HG03439 (cell line): ENCODE measurements at regions not wholly inside any gene's neighbourhood (a gene's known extent, or its start where the extent isn't known, plus 50 kb on each side); places are given as distances from the start of the nearest gene placed in this dataset.

ENCODE experiments used
- ATAC-seq: cut with Tn5 transposase; IDR thresholded peaks from one replicate; pipeline ENCODE4 v1.9.1; 2021; ENCODE audit warnings: mild to moderate bottlenecking, moderate library complexity; ENCODE audit not compliant: unreplicated experiment

DNA sequence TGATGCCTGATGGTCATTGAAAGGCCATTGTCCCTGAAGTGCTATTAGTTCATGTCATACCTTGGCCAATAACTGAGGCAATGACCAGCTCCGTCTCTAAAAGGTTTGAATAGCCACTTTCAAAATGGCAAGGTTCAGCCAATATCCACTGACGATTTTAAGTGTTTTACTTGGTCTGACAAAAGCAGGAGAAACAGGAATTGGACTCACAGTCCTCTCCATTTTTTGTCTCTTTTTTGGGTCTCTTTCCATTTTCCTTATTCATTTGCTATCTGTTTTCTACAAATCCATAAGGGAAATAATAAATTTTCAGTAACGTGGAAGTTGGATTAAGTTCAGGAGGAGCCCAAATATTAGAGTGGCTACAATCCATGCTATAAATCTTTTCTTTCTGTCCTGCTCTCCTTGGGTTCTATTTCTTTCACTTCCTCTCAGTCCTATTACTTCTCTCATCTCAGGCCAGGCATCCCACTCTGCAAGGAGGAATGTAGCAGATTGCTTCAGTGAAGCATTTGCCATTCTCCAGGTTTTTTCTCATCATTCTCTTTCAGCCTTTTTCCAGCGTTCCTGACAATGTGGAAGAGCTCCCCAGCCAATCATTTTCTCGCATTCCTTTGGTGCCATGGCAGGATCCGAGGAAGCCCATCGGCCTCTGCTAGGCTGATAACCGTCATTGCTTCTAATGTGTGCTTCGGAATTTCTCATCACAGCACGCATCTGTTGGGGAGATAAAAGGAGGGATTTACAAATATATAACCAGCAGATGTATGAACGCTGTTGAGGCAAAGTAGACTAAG is 414.5 kb downstream of the ADGRL2 start:
- ATAC-seq, result no peak

DNA sequence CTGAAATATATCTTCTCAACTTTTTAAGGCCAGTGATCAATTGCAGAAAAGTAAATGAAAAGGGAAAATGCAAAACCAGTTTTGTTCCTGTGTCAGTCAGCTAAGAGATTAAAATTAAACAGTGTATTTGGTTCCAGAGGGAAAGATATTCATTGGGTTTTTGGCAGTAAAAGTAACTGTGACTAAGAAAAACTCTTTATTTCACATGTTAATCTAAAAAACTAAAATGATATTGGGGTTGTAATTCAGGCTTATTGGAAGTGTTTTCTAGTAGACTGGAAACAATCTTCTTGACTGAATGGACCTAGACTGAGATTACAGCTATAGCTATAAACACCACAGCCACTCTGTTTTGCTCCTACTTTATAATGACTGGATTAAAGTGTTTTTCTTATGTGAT is 413.9 kb downstream of the ADGRL2 start:
- no peak for ATAC-seq

DNA sequence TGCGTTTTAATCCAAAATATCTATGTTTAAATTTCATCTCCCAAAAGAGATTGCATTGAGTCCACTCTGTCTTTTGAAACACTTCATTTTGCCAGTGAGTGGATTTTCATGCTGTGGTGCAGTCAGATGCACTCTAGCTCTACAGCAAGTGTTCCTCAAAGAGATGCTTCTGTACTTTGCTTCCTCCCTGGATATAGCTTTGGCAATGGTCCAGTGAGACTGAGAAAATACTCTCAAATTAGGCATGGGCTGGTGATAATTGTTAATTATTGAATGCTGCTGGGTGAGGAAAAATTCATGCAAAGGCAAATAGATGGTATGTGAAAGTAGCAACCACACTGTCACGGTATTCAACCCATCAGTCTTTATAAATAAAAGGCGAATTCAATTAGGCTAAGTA is 396.9 kb downstream of the ADGRL2 start:
- ATAC-seq, result no peak

DNA sequence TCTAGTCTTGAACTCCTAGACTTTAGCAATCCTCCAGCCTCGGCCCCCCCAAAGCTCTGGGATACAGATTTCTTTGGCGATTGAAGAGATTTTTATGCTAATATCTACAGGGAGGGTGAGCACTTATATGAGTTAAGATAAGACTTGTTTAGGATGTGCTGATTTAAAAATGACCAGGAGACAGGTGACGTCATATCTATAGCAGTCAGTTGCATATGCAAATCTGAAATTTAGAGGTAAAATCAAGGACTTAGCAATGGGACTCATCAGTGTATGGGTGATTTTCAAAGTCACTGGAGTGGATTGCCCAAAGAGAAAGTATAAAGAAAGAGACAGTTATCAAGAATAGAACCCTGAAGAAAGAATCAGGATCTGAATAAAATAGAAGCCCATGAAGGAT is 394.5 kb downstream of the ADGRL2 start:
- no peak for ATAC-seq

DNA sequence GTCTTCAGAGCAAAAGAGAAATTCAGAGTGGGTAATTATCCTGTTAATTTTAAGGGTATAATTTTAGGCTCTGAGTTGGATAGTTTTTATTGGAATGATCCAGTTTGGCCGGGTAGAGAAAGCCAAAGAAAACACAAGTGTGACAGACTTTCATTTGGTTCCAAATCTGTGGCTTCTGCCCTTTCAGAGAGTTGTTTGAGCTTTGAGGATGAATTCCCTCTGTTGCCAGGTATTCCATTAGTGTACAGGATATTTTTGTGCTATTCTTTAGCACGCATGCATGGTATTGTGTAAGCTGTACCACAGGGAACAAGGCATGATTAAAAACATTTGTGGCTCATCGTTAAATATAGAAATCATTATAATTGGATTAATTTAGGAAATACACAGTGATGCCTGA is 384.4 kb downstream of the ADGRL2 start:
- ATAC-seq, result no peak

DNA sequence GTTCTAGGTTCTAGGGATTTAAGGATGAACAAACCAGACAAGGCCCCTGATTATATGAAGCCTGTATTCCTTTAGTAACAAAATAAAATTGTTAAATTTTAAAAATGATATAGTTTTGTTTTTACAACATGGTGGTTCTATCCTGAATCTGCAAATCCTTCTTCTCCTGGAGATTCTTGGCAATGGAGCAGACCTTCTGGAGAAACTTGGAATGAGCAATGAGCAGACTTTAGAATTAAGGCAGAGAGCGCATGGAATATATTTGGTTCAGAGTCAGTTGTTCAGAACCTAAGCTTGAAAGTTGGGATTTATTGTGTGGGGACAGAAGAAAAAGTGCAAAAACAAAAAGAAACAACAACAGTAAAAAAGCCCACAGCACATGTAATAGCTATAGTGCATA is 381.1 kb downstream of the ADGRL2 start:
- ATAC-seq, result no peak

DNA sequence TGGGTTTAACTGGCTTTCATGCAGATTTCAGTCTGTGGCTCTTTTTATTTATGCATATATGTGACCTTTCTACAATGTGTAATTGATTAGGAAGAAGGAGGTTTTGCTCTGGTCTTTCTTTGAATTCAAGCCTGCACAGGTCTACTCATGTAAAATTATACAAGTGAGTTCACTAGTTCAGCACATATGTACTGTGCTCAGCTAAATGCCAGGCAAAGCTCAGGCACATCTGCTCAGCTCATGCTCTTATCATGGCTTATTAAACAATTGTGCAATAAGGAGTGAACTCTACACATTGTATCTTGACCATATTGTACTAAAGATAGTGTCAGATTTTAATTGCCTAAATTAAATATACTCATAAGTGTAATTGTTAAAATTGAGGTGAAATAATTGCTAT is 378.4 kb downstream of the ADGRL2 start:
- no peak for ATAC-seq

DNA sequence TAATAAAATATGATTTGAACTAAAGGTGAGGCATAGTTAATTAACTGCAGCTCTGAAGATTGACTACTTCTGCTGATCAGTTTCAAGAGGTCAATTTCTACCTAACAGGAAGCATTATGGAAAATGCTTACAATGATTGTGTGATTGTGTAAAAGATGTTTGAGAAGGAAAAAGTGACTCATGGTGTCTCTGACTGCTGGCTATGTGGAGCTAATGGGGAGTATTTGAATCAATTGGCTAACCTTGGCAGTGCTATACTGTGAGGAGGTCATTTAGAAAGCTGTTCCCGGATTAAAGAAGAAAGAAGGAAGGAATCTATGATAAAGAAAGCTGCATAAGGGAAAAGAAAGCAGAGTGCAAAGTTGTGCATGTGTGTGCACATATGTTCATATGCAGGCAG is 376.5 kb downstream of the ADGRL2 start:
- ATAC-seq, result no peak

DNA sequence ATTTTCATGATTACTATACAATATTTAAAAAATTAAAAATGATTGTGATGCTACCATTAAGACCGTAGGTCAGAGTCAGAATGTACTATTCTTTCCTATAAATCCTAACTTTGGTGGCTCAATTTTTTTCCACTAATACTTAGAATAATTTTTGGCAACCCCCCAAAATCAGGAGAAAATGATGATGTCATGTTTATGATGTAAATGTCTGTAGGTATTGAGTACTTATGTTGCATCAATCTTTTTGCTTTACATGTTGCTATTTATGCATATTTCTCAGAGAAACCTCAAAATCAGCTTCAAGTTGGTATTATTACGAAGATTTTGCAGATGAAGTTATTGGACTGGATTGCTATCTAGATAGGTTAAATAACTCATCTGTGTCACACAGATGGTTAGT is 371.2 kb downstream of the ADGRL2 start:
- ATAC-seq, result no peak

DNA sequence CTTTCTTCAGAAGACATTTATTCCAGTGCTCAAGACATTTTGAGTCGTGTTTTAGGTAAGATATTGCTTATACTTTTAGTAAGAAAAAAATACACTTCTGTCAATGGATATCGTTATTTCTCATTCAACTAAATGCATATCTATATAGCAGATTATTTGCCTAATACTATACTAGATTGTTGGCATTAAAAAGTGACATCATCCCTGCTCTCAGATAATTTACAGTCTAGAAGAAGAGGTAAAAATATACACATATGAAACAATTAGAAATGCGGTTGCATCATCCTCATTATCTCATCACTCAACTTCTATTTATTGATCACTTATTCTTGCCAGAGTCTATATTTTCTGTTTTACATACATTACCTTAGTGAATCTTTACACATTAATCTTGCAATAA is 367.7 kb downstream of the ADGRL2 start:
- no peak for ATAC-seq

DNA sequence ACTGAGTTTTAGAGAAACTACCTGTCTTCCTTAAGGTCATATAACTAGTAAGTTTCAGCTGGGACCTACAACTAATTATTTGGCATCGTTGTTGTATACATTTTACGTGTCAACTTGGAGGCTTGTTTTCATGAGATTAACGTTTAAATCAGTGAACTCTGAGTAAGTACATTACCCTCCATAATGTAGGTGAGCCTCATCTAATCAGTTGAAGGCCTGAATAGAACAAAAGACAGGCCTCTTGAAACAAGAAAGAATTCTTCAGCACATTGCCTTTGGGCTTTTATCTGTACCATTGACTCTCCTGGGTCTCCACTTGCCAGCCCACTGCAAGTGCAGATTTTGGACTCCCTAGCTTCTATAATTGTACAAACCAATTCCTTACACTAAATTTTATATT is 364.6 kb downstream of the ADGRL2 start:
- no peak for ATAC-seq

DNA sequence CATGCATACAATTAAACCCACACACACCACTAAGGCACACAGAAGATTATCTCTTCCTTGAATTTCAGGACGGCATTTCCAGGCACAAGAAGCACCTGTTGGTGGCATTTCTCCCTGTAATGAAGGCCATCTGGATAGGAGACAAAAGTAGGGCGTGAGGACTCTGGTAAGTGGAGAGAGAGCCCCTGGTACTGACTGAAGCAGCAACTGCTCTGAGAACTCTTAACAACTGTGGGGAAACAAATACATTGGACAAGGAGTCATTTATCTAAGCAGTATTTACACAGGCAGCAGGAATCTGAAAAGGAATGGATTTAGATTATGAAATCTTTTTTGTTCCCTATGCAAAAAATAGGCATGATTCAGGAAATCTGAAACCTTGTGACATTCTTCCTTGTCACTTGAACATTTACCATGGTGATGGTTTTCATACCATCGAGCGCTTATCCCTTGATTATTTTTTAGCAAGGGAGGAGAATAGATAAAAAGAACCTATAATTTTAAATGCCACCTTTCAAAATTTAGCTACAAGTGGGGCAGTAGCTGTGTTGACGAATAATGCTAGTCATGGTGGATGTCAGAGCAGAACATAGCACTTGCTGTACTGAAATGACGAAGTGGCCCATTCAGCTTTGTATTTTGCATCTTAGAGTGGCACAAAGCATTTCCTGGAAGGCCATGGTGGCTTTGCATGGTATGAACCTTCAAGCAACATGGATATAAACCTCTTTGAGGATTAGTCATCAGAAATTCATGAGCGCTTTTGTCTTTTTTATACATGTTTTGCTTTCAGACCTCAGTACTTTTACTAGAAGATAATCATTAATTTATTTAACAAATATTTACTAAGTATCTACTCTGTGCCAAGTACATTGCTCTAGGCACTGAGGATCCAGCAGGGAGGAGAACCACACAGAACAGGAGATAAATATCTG is 362.0 kb downstream of the ADGRL2 start:
- ATAC-seq, result no peak

DNA sequence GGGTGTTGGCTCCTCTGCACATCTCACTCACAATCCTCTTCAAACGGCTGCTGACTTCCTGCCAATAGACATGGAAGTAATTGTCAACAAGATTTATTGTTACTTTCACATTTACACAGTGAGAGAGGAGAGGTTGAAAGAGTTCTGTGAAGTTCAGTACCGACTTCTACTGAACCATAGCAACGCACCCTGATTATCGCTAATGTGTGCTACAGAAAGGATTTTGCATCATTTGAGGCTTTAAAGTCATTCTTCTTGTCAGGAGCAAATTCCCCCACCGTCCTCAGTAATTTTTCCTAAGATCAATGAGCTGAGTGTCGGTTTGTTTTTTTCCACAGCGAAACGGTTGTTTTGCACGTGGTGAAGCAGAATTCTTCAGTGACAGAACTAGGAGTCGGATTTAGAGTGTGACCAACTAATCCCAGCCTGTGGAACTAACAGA is 361.0 kb downstream of the ADGRL2 start:
- ATAC-seq, result no peak

DNA sequence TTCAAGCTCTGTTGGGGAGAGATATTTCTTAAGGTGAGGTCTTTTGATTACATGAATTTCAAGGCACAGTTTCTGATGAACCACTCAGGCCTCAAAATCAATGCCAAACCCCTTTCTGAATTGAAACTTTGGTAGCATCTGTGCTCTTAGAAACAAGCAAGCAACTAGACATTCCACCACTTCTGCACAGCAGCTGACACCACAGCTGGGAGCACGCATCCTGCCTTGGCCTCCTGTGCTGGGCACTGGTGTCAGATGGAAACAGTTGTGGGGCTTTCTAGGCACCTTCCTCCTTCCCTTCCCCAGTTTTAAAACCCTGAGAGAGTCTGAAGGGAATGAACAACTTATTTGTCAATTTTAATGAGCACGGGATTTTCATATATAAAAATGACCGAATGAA is 360.2 kb downstream of the ADGRL2 start:
- no peak for ATAC-seq

DNA sequence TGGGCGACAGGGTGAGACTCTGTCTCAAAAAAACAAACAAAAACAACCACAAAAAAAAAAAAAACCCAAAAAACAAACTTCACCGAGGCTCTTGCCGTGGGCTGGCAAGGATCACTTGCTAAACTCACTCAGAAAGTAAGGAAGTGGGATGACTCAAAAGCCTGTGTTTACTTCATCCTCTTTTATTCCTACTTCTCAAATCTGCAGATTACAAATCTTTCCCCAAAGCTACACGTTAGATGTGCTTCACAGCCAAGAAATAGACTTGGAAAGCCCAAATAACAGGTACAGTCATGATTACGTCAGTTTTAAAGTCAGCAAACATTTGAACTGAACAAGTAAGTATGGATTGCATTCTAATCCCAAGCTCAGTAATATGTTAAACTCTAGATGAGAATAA is 359.3 kb downstream of the ADGRL2 start:
- ATAC-seq, result no peak

DNA sequence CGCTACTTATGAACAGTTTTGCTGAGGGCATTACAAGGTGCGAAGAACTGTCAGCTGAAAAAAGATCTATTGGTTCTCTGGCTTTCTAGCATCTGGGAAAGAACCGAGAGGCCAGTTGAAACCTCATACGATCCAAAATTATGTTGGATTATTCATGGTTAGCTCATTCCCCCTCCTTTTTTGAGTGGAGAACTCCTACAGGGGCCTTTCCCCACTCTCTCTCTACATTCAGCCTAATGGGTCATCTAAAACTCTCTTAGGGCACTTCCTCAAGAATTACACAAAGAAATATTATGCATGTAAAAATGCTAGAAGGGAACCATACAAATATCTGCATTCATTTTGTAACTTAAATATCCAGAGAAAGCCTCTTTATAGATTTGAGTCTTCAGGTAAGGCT is 358.2 kb downstream of the ADGRL2 start:
- no peak for ATAC-seq

DNA sequence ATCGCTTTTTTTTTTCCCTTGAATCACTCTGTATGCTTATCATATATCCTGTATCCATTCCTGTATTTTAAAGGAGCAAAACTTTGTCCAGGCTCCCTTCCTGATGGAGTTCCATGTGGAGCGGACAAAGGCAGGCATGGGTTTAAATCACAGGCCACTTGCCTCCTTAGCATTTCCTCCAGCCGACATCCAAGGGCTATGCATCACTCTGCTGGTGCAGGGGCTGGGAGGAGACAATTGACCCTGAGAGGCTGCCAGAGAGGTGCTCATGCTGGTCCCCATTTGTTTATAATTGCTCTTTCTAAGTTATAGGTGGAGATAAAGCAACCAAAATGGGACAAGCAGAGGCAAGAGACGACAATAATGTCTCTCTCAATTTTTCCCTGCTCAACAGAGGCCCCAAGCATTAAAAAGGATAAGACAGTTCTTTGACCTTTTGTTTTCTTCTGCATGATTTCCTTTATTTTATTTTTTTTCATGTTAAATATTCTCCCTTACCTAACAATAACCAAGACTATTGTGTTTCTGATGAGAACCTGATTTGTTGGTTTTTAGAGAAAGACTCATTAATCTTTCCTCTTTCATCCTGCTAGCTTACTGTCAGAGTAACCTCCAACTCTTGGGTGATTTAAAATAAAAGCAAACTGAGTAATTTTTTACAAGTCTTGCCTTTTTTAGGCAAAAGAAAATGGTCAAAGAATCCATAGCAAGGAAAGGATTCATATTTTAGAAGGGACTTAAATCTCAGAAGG is 353.7 kb downstream of the ADGRL2 start:
- ATAC-seq, result no peak

DNA sequence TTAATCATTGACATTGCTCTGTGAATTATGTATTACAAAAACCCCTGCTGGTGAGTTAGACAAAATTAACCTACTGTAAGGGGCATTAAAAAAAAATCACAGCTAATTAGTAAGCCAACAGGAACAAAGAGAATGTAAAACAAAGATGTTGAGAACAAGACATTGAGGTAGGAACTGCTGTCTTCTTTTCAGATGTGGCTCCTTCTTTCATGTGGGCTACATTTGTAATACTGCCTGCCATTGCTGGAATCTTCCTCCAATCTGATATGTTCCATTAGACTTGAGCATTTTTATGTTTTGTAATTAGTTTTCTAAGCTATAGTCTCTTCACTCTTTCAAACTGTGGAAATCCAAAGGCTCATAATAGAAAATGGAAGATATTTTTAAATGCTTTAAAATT is 353.0 kb downstream of the ADGRL2 start:
- ATAC-seq, result no peak

DNA sequence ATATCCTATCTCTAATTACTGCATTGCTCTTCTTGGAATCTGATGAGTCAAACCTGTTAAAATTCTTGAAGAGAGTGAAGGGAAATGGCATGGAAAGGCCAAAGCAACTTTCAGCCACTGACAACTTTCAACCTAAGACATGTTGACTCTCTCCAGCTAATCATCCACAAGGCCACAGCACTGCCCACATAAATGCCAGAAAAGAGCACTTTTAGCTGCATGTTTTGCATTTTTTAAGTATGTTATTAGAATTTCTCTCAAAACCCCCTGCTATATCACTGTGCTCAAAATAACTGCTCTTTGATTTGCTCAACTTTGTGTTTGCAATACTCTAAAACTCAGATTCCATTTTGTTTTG is 352.5 kb downstream of the ADGRL2 start:
- ATAC-seq, result peak; percentile 38

DNA sequence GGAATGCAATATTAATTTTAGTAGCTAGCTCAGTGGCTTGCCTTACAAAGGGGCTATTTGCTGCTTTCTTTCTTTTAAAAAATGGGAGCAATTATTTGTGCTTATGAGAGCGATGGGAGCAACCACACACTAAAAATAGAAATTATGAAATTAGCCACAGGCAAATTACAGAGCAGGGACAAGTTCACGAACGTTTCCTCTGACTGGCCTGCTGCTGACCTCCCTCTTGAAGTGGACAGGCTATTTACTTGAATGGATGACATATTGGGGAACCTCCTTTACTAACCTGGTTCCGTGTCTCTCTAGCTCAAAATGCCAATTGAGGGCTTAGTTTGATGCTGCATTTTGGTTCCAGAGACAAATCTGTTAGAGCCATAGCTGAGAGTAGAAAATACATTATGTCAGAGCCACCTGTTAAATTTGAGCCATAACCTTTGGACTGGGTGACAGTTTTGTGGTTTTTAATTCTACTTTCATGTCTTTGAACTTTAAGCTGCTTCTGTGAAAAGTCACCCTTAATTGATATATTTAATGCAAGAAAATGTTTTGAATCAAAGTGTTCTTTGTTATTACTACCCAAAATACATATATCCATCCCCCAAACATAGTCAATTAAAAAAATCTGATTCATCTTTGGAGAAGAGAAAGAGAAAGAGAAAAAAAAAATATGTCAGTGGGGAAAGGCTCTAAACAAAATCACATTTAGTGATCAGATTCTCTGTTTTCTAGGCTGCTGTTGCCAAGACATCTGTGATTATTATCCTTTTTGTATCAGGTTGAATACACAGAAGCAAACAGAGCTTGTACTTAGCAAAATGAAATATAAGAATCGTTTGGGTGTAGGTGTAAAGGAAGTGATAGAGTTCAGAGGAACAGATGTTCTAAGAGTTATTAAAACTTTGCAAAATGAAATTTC is 351.9 kb downstream of the ADGRL2 start:
- peak; percentile 71 for ATAC-seq
